Activated CD4-positive, alpha-beta T cell treated with anti-CD3 and anti-CD28 coated beads, Interleukin-2, amount 10 ng/mL, durations not matched to agents 24 days and 14 days (primary cell): ENCODE measurements at regions not wholly inside any gene's neighbourhood (a gene's known extent, or its start where the extent isn't known, plus 50 kb on each side); places are given as distances from the start of the nearest gene placed in this dataset.
"Not testable (repeated sequence)": the region's sequence is repeated elsewhere in the genome, so short reads cannot be mapped to it uniquely, and the experiment has no call there.

Experiments used
- DNase-seq: peaks from one replicate; pipeline ENCODE4 v3.0.0; 2022
- H3K27ac Mint-ChIP-seq: one replicate; pipeline ENCODE4 v1.8.0; 2022; ENCODE audit warnings: mild to moderate bottlenecking, mixed read lengths
- H3K27me3 Mint-ChIP-seq: one replicate; pipeline ENCODE4 v1.8.0; 2022; ENCODE audit warnings: mixed read lengths
- H3K36me3 Mint-ChIP-seq: one replicate; pipeline ENCODE4 v1.8.0; 2022; ENCODE audit warnings: low read depth, mild to moderate bottlenecking, mixed read lengths
- H3K4me1 Mint-ChIP-seq: one replicate; pipeline ENCODE4 v1.8.0; 2021; ENCODE audit warnings: mixed read lengths
- H3K4me3 Mint-ChIP-seq: one replicate; pipeline ENCODE4 v1.8.0; 2022; ENCODE audit warnings: mild to moderate bottlenecking, moderate library complexity, mixed read lengths
- H3K9me3 Mint-ChIP-seq: one replicate; pipeline ENCODE4 v1.8.0; 2021; ENCODE audit warnings: mixed read lengths
- intact Hi-C: fragments of 100-400 bp; cut with micrococcal nuclease; formaldehyde crosslinking; loops from one replicate; pipeline ENCODE4 v1.15.1; 2023

DNA sequence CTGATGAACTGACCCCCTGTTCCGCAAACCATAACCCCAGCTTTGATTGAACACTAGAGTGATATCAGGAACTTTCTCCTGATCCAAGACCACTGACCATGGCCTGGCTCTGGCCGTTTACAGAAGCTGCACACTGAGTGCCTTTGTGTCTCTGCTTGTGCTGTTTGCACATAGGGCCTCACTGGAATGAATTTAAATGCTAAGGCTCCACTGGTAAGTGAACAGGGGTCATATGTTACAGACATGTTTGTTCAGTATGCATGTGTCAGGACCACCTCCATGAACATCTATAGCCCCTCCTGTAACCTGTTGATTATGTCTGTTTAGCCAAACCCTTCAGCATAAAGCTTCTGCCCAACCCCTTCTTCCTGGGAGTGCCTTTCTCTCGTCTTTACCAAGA lies 1239.8 kb downstream of the TMEM121 start:
- H3K27me3 Mint-ChIP-seq, result peaks cover 1% of the 10 kb centered on the region
- DNase-seq, result no peak
- intact Hi-C loops, result no loop called here
- H3K27ac Mint-ChIP-seq, result no peak overlapping the region
- peaks cover 26% of the 10 kb centered on the region for H3K4me1 Mint-ChIP-seq
- no peaks in the 10 kb centered on the region for H3K36me3 Mint-ChIP-seq
- no peak overlapping the region for H3K4me3 Mint-ChIP-seq
- H3K9me3 Mint-ChIP-seq, result no peaks in the 10 kb centered on the region

DNA sequence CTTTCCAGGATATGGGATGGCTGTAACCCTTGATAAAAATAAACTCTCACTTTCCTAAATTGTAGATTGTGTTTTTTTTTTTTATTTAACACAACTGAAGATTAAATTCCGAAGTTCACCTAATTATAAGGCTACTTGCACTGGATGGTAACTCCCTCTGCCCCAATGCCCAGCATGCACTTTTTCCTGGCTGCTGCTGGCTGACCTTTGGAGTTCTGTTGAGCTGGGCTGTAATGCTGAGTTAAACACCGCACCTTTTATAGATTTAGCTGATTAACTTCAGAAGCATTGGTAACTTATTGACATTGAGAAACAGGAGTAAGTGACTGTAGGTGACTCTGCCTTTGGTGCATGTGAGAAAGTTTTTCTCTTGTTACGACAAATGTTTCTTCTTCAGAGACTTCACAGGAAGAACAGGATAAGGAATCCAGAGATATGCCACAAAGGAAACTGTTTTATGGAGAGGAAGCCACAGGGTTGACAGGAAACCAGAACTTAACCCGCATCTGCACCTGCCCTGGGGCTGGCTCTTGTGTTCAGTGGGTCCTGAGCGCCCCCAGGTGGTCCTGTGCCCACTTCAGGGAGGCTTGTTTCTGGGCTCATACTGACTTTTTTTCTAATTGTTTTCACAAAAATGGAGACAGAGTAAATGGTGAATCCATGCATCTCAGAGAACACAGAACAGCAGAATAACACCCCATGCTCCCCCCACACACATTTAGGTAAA lies 1240.3 kb downstream of the TMEM121 start:
- H3K27ac Mint-ChIP-seq, H3K27me3 Mint-ChIP-seq, H3K9me3 Mint-ChIP-seq, H3K36me3 Mint-ChIP-seq, intact Hi-C loops: not testable (repeated sequence)
- Mint-ChIP-seq H3K4me1 (peaks cover 26% of the 10 kb centered on the region), H3K4me3 (peak overlapping the region; percentile 29)
- DNase-seq, result peak; percentile 81

DNA sequence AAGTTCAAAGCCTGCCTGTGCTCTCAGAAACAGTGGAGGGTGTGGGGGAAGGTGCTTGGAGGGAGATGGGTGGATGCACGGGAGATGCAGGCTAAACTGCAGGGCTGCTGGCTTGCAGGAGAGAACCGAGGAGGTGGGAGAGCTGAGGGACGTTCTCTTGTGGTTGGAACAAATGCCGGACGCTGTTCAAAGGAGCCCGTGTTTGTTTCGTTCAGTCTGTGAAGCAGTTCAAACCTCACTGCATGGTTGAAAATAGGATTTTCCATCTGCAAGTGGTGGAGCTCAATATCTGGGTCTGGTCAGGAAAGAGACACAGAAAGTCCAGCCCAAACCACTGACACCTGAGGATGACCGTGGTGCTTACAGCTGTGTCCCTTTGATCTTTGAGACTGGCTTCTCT lies 1241.8 kb downstream of the TMEM121 start:
- intact Hi-C loops, H3K27me3 Mint-ChIP-seq, H3K36me3 Mint-ChIP-seq, H3K9me3 Mint-ChIP-seq, DNase-seq, H3K4me3 Mint-ChIP-seq, H3K27ac Mint-ChIP-seq: not testable (repeated sequence)
- peaks cover 26% of the 10 kb centered on the region for H3K4me1 Mint-ChIP-seq

DNA sequence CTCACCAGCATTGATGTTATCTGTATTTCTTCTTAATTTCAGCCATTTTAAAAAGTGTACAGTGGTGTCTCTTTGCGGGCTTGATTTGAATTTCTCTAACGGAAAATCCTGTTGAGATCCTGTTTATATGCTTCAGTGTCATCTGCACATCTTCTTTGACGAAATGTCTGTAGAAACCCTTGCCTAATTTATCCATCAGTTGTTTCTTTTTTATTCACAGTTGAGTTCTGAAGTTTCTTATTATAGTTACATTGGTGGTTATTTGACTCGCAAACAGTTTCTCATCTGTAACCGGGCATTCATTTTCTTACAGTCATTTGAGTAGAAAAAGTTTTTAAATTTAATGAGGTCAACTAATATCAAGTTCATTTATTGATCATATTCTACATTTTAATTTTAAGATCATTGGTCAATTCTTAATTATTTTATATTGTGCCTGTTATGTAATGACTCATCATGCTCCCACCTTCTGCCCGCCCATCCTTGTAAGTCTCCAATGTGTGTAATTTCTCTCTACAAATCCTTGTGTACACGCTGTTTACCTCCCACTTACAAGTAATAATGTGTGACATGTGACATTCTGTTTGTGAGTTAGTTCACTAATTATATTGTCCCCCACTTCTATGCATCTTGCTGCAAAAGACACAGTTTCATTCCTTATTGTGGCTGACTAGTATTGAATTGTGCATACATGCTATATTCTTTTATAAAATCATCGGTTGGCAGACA lies 1242.8 kb downstream of the TMEM121 start:
- H3K27me3 Mint-ChIP-seq, H3K27ac Mint-ChIP-seq, DNase-seq, intact Hi-C loops, H3K9me3 Mint-ChIP-seq, H3K4me3 Mint-ChIP-seq, H3K36me3 Mint-ChIP-seq: not testable (repeated sequence)
- H3K4me1 Mint-ChIP-seq, result peaks cover 26% of the 10 kb centered on the region

DNA sequence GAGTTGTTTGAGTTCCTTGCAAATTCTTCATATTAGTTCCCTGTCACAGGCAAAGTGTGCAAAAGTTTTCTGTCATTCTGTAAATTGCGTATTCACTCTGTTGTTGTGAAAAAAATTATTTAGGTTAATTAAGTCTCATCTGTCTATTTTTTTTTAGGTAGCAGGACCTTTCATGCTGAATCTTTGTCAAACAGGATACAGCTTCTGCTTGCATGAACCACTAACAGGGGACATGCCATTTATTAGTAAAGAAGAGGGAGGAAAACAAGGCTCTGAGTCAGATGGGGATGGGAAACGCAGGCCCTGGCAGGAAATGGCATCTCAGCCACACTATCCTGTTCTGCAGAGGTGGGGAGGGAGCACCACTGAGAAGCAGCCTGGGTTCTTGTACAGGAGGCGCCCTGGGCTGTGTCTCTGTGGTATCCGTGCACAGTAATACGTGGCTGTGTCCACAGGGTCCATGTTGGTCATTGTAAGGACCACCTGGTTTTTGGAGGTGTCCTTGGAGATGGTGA lies 1243.8 kb downstream of the TMEM121 start:
- H3K27ac Mint-ChIP-seq, DNase-seq, intact Hi-C loops, H3K27me3 Mint-ChIP-seq, H3K9me3 Mint-ChIP-seq, H3K36me3 Mint-ChIP-seq: not testable (repeated sequence)
- peaks cover 31% of the 10 kb centered on the region for H3K4me1 Mint-ChIP-seq
- H3K4me3 Mint-ChIP-seq, result peak overlapping the region; percentile 35

DNA sequence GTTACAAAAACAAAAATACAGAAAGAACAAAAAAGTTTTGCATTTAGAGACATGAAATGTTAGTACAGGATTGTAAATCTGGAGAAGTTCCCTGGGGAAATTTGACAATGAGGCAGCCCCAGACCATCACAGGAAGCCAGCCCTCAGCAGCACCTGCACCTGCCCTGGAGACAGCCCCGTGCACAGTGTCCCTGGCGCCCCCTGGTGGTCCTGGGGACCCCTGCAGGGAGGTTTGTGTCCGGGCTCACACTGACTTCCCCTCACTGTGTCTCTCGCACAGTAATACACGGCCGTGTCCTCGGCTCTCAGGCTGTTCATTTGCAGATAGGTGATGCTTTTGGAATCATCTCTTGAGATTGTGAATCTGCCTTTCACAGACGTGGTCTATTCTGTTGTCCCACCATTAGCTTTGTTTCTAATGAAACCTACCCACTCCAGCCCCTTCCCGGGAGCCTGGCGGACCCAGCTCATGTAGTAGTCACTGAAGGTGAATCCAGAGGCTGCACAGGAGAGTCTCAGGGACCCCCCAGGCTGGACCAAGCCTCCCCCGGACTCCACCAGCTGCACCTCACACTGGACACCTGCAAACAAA lies 1248.6 kb downstream of the TMEM121 start:
- peak; percentile 92 for DNase-seq
- intact Hi-C loops, H3K9me3 Mint-ChIP-seq, H3K27ac Mint-ChIP-seq, H3K4me3 Mint-ChIP-seq, H3K27me3 Mint-ChIP-seq, H3K36me3 Mint-ChIP-seq: not testable (repeated sequence)
- H3K4me1 Mint-ChIP-seq, result peaks cover 14% of the 10 kb centered on the region

DNA sequence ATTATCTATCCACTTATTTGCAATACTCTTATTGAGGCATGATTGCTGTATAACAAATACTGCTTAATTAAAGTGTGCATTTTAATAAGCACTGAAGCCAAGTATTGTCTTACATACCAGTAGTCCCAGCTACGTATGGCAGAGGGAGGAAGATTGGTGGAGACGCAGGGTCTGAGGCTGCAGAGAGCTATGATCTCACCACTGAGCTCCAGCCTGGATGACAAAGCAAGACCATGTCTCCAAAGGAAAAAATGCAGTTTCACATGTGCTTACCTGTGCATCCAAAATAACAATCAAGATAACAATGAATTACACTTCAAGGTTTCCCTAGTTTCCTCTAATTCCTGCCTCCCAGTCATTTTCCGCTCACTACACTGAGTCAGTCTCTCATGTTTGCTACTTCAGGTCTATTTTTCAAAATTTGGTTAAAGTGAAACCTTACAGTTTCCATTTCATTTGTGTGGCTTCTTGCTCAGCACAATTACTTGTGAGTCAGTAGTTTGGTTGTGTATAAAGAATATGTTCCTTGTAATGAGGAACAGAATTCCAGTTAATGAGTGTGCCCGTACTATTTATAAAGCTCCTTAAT lies 1250.1 kb downstream of the TMEM121 start:
- H3K27me3 Mint-ChIP-seq, result peaks cover 11% of the 10 kb centered on the region
- no peak for DNase-seq
- peaks cover 11% of the 10 kb centered on the region for H3K4me1 Mint-ChIP-seq
- H3K9me3 Mint-ChIP-seq, result peaks cover 3% of the 10 kb centered on the region
- no peak overlapping the region for H3K4me3 Mint-ChIP-seq
- intact Hi-C loops, result no loop called here
- H3K36me3 Mint-ChIP-seq, result no peaks in the 10 kb centered on the region
- H3K27ac Mint-ChIP-seq, result no peak overlapping the region

DNA sequence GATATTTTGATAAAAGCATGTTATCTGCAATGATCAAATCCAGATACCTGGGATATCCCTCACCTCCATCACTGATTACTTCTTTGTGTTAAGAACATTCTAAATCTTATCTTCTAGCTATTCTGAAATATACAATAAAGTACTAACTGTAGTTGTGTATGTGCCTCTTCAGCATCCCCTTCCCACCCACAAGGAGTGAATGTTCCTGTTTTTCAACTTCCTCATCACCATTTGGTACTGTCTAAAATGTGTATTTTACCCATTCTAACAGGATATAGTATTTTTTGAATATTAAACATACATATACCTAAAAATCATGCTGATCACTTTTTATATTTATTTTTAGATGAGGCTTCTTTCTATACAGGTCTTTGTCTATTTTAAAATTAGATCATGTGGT lies 1252.6 kb downstream of the TMEM121 start:
- Mint-ChIP-seq H3K4me3 (no peak overlapping the region), H3K27me3 (peaks cover 18% of the 10 kb centered on the region), H3K27ac (no peak overlapping the region), H3K36me3 (no peaks in the 10 kb centered on the region), H3K4me1 (peaks cover 11% of the 10 kb centered on the region), H3K9me3 (peaks cover 3% of the 10 kb centered on the region)
- DNase-seq, result no peak
- intact Hi-C loops, result no loop called here

DNA sequence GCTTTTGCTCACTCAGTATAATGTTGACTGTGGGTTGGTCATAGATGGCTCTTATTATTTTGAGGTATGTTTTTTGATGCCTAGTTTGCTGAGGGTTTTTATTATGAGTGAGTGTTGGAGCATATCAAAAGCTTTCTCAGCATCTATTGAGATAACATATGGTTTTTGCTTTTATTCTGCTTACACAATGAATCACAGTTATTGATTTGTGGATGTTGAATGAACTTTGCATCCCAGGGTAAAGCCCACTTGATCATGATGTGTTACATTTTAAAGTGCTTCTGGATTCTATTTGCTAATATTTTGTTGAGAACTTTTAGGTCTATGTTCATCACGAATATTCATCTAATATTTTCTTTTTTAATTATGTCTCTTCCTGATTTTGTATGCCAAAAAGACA lies 1260.3 kb downstream of the TMEM121 start:
- Mint-ChIP-seq H3K27ac (no peak overlapping the region), H3K36me3 (no peaks in the 10 kb centered on the region), H3K4me3 (no peak overlapping the region), H3K27me3 (peaks cover 27% of the 10 kb centered on the region), H3K4me1 (peaks cover 5% of the 10 kb centered on the region), H3K9me3 (no peaks in the 10 kb centered on the region)
- DNase-seq, result no peak
- intact Hi-C loops, result no loop called here

DNA sequence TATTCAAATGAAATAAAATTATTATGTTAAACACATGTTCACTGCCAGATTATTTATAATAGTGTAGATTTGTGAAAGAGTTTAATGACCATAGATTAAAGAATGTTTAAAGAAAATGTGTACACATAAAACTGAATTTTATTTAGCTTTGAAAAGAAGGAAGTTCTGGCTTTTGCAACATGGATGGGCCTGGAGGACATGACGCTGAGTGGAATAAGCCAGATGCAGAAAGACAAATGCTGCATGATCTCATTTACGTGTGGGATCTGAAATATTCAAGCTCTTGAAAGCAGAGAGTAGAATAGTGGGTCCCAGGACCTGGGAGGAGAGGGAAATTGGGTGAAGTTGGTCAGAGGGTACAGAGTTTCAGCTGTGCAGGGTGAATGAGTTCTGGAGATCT lies 1261.2 kb downstream of the TMEM121 start:
- Mint-ChIP-seq H3K9me3 (no peaks in the 10 kb centered on the region), H3K27me3 (peaks cover 27% of the 10 kb centered on the region), H3K36me3 (no peaks in the 10 kb centered on the region), H3K4me1 (peaks cover 5% of the 10 kb centered on the region), H3K4me3 (no peak overlapping the region), H3K27ac (no peak overlapping the region)
- no peak for DNase-seq
- intact Hi-C loops, result no loop called here

DNA sequence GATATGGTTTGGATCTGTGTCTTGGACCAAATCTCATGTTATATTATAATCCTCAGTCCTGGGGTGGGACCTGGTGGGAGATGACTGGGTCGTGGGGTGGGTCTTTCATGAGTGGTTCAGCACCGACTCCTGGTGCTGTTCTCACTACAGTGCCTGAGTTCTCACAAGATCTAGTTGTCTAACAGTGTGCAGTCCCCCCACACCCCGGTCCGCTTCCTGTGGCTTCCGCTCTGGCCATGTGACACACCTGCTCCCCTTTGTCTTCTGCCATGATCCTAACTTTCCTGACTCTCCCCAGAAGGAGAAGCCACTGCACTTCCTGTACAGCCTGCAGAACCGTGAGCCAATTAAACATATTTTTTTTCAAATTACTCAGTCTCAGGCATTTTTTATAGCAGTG lies 1262.2 kb downstream of the TMEM121 start:
- no peak overlapping the region for H3K27ac Mint-ChIP-seq
- intact Hi-C loops, result no loop called here

DNA sequence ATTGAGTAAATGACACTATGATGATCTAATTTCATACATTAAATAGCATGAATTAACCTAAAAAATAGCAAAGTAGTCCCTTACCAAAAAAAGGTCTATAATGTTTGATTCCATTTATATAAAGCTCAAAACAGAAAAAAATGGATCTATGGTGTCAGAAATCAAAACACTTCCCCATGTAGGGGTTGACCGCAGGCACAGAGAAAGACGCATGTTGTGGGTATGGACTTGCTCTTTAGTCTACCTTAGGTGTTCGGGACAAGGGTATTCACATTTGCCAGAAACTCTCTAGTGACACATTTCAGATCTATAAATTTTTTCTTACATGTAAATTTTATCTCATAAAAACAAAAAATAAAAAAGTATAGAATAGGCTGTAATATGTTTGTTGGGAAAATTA lies 1262.9 kb downstream of the TMEM121 start:
- Mint-ChIP-seq H3K27me3 (peaks cover 31% of the 10 kb centered on the region), H3K4me1 (peaks cover 5% of the 10 kb centered on the region), H3K36me3 (no peaks in the 10 kb centered on the region), H3K9me3 (no peaks in the 10 kb centered on the region), H3K4me3 (no peak overlapping the region), H3K27ac (no peak overlapping the region)
- no peak for DNase-seq
- intact Hi-C loops, result no loop called here

More for the DNA sequence above, 1262.2 kb downstream of the TMEM121 start:
- H3K27me3 Mint-ChIP-seq, result peaks cover 26% of the 10 kb centered on the region
- H3K4me3 Mint-ChIP-seq, result no peak overlapping the region
- no peaks in the 10 kb centered on the region for H3K9me3 Mint-ChIP-seq
- no peaks in the 10 kb centered on the region for H3K36me3 Mint-ChIP-seq
- DNase-seq, result no peak
- H3K4me1 Mint-ChIP-seq, result peaks cover 5% of the 10 kb centered on the region

DNA sequence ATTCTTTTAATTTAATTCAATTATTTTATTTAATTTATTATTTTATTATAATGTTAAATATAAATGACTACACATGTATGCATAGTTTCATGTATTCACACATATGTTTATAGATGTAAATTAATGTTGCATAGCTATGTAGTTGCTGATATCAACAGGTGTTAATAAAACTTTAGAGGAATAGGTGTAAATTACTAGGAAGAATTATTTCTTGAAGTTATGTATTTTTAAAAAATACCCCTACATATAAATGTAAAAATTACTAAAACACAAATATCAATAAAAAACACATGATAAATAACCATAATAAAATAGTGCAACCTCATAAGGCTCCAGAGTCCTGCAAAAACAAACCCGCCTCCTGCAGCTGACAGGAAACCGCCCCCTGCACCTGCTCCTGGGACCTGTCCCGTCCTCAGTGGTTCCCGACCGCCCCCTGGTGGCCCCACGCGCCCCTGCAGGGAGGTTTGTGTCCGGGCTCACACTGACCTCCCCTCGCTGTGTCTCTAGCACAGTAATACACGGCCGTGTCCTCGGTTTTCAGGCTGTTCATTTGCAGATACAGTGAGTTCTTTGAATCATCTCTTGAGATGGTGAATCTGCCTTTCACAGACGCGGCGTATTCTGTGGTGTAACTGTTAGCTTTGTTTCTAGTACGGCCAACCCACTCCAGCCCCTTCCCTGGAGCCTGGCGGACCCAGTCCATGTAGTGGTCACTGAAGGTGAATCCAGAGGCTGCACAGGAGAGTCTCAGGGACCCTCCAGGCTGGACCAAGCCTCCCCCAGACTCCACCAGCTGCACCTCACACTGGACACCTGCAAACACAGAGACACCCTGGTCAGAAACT lies 1264.0 kb downstream of the TMEM121 start:
- no peak overlapping the region for H3K4me3 Mint-ChIP-seq
- H3K27me3 Mint-ChIP-seq, result peaks cover 36% of the 10 kb centered on the region
- intact Hi-C loops, result no loop called here
- no peaks in the 10 kb centered on the region for H3K36me3 Mint-ChIP-seq
- H3K4me1 Mint-ChIP-seq, result peaks cover 5% of the 10 kb centered on the region
- DNase-seq, result peak; percentile 93
- no peaks in the 10 kb centered on the region for H3K9me3 Mint-ChIP-seq
- no peak overlapping the region for H3K27ac Mint-ChIP-seq
